GDM1 (cell line): ENCODE measurements at regions not wholly inside any gene's neighbourhood (a gene's known extent, or its start where the extent isn't known, plus 50 kb on each side); places are given as distances from the start of the nearest gene placed in this dataset.
"Not testable (repeated sequence)": the region's sequence is repeated elsewhere in the genome, so short reads cannot be mapped to it uniquely, and the experiment has no call there.

Experiments used
- DNase-seq: peaks from one replicate; lab custom pipeline; 2025; lab: John Stamatoyannopoulos, UW

GRCh38 chr2:41313082-41313481 lies 734.7 kb upstream of the PKDCC start:
- no peak for DNase-seq

GRCh38 chr2:41314511-41315070 lies 733.2 kb upstream of the PKDCC start:
- no peak for DNase-seq

- no peak for DNase-seq
Observed at GRCh38 chr2:41319437-41319836, 728.4 kb upstream of the PKDCC start.

GRCh38 chr2:41320491-41320890 lies 727.3 kb upstream of the PKDCC start:
- no peak for DNase-seq

GRCh38 chr2:41321351-41321750 lies 726.5 kb upstream of the PKDCC start:
- no peak for DNase-seq

- no peak for DNase-seq
Observed at GRCh38 chr2:41326851-41327250, 721.0 kb upstream of the PKDCC start.

- DNase-seq: no peak
Observed at GRCh38 chr2:41329040-41329439, 718.8 kb upstream of the PKDCC start.

GRCh38 chr2:41334159-41334558 lies 713.7 kb upstream of the PKDCC start:
- no peak for DNase-seq

- not testable (repeated sequence) for DNase-seq
Observed at GRCh38 chr2:41335573-41335972, 712.2 kb upstream of the PKDCC start.

- DNase-seq: no peak
Observed at GRCh38 chr2:41337956-41338355, 709.9 kb upstream of the PKDCC start.

- no peak for DNase-seq
Observed at GRCh38 chr2:41344529-41344928, 703.3 kb upstream of the PKDCC start.

GRCh38 chr2:41353060-41353459 lies 694.8 kb upstream of the PKDCC start:
- no peak for DNase-seq

GRCh38 chr2:41355794-41356193 lies 692.0 kb upstream of the PKDCC start:
- no peak for DNase-seq

GRCh38 chr2:41364842-41365241 lies 683.0 kb upstream of the PKDCC start:
- no peak for DNase-seq

GRCh38 chr2:41375901-41376300 lies 671.9 kb upstream of the PKDCC start:
- no peak for DNase-seq

- no peak for DNase-seq
Observed at GRCh38 chr2:41377837-41378236, 670.0 kb upstream of the PKDCC start.

- DNase-seq: no peak
Observed at GRCh38 chr2:41378420-41378819, 669.4 kb upstream of the PKDCC start.

GRCh38 chr2:41379496-41380221 lies 668.2 kb upstream of the PKDCC start:
- DNase-seq: no peak

GRCh38 chr2:41381701-41382100 lies 666.1 kb upstream of the PKDCC start:
- DNase-seq: no peak

- no peak for DNase-seq
Observed at GRCh38 chr2:41387519-41387918, 660.3 kb upstream of the PKDCC start.

- no peak for DNase-seq
Observed at GRCh38 chr2:41393621-41394020, 654.2 kb upstream of the PKDCC start.

- DNase-seq: no peak
Observed at GRCh38 chr2:41394541-41394940, 653.3 kb upstream of the PKDCC start.

GRCh38 chr2:41395692-41396091 lies 652.1 kb upstream of the PKDCC start:
- no peak for DNase-seq
